Muscle layer of colon (tissue), 2 donors: ENCODE measurements at regions not wholly inside any gene's neighbourhood (a gene's known extent, or its start where the extent isn't known, plus 50 kb on each side); places are given as distances from the start of the nearest gene placed in this dataset.

Experiments
- H3K27ac ChIP-seq: one replicate; pipeline ENCODE4 v1.7.0; 2013; ENCODE audit warnings: low read depth, mild to moderate bottlenecking, low read length, moderate library complexity
- H3K27me3 ChIP-seq, 2 donors: one replicate each; pipeline ENCODE4 v1.7.0; 2013; ENCODE audit warnings: low read length in 2 of 2, mild to moderate bottlenecking in 2 of 2; ENCODE audit not compliant: insufficient read depth in 2 of 2, control insufficient read depth in 1 of 2
- H3K36me3 ChIP-seq: one replicate; pipeline ENCODE4 v1.7.0; 2013; ENCODE audit warnings: mild to moderate bottlenecking, low read length; ENCODE audit not compliant: insufficient read depth
- H3K4me1 ChIP-seq: one replicate; pipeline ENCODE4 v1.7.0; 2013; ENCODE audit warnings: mild to moderate bottlenecking, low read length; ENCODE audit not compliant: insufficient read depth
- H3K4me3 ChIP-seq, 2 donors: one replicate each; pipeline ENCODE4 v1.7.0; 2013; ENCODE audit warnings: low read length in 2 of 2, low read depth in 1 of 2, mild to moderate bottlenecking in 1 of 2, moderate library complexity in 1 of 2
- H3K9ac ChIP-seq: one replicate; pipeline ENCODE4 v1.7.0; 2013; ENCODE audit warnings: low read length
- H3K9me3 ChIP-seq: one replicate; pipeline ENCODE4 v1.7.0; 2013; ENCODE audit warnings: mild to moderate bottlenecking, low read length
- donor health status: abdominal sarcoma.
- donor health status: Adenocarcinoma of cecum.

DNA sequence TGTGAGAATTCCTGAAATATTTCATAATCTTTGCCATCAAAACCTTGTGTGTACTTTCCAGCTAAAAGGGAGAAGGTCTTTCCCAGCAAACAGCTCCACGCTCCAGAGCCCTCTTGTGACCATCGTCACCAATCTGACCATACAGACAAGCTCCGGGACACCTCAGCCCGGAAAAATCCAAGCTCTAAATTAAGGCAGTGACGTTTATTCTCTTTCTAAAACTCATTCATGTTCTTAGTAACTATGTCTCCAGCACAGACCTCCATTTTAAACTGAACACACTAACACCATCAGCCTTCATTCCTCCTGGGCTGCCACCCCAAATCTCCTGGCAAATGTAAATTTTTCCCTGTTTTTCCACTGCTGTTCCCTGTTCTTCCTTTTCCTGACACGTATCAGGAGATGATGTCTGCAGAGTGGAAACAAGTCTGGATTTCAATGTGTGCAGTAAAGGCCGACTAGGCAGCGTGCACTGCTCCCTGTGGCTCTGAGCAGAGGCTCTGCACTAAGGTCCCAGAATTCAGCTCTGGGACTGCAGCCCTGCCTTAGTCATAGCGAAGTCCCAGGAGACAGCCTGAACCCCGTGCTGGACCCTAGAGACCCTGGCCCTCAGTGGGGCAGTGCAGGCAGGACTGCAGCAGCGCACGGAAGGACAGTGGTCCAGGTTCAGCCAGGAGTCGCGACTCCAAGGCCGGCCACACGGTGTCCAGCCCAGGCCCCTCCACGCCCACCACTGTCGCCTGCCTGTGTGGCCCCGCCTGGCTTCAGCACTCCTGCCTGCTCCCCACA lies 452.5 kb upstream of the SALL3 start:
- H3K9ac ChIP-seq: no peak overlapping the region
- no peak overlapping the region for H3K4me3 ChIP-seq
- H3K27me3 ChIP-seq: no peaks in the 10 kb centered on the region
- H3K4me1 ChIP-seq: no peaks in the 10 kb centered on the region
- H3K27ac ChIP-seq: no peak overlapping the region
- no peaks in the 10 kb centered on the region for H3K9me3 ChIP-seq
- H3K36me3 ChIP-seq: no peaks in the 10 kb centered on the region

DNA sequence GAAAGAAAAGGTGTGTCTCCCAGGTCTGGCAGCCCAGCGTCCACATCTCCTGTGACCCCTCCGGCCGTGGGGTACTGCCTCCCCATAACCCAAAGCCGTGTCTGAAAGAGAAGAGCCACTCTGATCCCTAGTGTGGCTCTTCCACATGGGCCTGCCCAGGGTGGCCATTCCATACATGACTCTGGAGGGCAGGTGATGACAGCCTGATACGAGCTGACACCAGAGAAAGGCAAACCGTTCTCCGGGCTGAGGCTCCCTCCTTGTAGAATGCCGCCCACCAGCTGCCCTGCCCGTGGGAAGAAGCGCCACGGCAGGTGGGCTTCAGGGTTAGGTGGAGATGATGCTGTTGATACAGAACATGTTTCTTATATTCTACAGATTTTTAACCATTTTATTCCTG lies 451.6 kb upstream of the SALL3 start:
- H3K9ac ChIP-seq: no peak overlapping the region
- H3K27ac ChIP-seq: no peak overlapping the region
- H3K27me3 ChIP-seq: no peaks in the 10 kb centered on the region
- H3K4me3 ChIP-seq: no peak overlapping the region
- H3K9me3 ChIP-seq: no peaks in the 10 kb centered on the region
- no peaks in the 10 kb centered on the region for H3K4me1 ChIP-seq
- no peaks in the 10 kb centered on the region for H3K36me3 ChIP-seq

DNA sequence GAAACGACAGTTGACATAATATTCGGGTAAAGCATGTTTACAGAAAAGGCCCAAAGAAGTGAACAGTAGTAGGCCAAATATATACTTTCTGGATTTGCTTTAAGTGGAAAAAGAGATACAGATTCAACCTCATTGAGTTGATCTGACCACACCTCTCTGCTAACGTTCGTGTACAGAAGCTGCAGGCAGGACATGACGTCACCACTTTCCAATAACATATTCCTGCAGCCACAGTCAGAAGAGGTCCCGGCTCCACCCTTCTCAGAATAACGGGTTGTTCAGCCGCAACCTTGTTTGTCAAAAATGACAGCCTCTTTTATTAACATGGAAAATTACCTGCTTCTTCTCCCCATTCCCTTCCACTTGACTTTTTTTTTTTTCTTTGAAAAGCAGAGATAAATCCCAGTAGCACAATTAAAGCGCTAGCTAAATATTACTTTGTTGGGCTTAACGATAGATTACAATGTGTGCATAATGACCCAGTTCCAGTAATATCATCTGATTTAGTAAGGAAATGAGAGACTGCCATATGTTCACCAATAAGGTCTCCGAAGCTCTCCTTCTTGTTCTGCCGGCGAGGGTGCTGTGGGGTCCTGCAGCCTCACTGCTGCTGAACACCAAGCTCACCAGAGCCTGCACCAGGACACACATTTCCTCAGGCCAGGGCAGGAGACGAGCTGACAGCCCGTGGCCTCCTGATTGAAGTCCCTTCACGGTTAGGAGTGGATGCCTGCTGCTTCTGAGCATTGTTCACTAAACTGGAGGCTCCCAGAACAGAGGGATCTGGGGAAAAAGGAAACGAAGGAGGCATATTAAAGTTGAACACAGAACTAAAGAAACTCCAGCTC lies 451.0 kb upstream of the SALL3 start:
- Histone ChIP-seq H3K36me3 (no peaks in the 10 kb centered on the region), H3K4me1 (no peaks in the 10 kb centered on the region), H3K4me3 (no peak overlapping the region)

DNA sequence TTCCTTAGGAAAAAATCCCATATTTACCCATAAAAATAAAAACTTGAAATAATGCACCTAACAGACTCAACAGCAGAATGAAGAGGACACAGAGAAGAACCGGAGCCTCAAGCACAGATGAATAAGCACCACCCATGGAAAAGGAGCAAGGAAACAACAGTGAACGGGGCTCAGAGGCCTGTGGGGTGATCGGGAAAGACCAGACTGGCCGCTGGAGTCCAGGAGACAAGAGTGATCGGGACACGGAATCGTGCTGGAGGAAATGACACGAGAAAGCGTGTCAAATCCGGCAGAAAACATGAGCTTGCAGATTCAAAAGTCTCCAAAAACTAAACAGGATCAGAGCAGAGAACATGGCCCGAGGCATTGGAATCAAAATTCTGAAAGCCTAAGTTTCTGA lies 448.0 kb upstream of the SALL3 start:
- Histone ChIP-seq H3K9ac (no peak overlapping the region), H3K27me3 (no peaks in the 10 kb centered on the region), H3K4me1 (no peaks in the 10 kb centered on the region), H3K4me3 (no peak overlapping the region), H3K36me3 (no peaks in the 10 kb centered on the region), H3K27ac (no peak overlapping the region), H3K9me3 (no peaks in the 10 kb centered on the region)

More for the DNA sequence above, 451.0 kb upstream of the SALL3 start:
- Histone ChIP-seq H3K9ac (no peak overlapping the region), H3K27ac (no peak overlapping the region), H3K27me3 (no peaks in the 10 kb centered on the region), H3K9me3 (no peaks in the 10 kb centered on the region)

DNA sequence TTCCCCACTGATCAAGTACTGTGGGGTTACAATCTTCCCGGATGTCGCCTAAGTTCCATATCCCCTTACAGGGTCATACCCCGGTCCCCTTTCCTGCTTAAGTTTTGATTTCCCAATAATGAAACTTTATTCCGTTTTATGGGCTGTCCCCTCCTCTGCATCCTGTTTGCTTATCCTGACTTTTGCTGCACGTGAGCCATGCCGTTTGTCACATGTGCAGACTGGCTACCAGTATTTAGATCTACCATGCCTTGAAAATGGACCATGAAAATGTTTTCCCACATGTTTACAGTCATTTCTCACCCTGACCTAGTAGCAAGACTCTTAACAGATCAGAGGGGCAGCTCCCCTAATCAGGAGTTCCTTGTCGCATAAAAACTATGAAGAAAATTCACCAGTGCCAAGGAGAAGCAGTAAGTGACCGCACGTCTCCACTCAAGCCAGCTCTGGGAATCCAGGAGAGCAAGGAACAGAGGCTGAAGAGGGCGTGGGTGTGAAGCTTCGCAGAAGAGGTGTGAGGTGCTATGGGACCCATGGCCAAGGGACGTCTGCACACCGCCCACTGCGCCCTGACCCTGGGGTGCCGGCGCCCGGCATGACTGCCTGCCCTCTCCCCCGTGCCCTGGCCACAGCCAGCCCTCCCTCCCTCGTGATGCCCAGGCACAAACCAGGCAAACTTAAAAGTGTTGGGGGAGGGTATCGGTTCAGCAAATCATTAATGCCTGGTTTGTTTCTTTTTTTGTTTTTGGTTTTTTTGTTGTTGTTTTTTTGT lies 440.8 kb upstream of the SALL3 start:
- Histone ChIP-seq H3K9ac (no peak overlapping the region), H3K4me1 (peaks cover 8% of the 10 kb centered on the region), H3K9me3 (no peaks in the 10 kb centered on the region), H3K27me3 (no peaks in the 10 kb centered on the region), H3K36me3 (no peaks in the 10 kb centered on the region), H3K4me3 (no peak overlapping the region), H3K27ac (no peak overlapping the region)

DNA sequence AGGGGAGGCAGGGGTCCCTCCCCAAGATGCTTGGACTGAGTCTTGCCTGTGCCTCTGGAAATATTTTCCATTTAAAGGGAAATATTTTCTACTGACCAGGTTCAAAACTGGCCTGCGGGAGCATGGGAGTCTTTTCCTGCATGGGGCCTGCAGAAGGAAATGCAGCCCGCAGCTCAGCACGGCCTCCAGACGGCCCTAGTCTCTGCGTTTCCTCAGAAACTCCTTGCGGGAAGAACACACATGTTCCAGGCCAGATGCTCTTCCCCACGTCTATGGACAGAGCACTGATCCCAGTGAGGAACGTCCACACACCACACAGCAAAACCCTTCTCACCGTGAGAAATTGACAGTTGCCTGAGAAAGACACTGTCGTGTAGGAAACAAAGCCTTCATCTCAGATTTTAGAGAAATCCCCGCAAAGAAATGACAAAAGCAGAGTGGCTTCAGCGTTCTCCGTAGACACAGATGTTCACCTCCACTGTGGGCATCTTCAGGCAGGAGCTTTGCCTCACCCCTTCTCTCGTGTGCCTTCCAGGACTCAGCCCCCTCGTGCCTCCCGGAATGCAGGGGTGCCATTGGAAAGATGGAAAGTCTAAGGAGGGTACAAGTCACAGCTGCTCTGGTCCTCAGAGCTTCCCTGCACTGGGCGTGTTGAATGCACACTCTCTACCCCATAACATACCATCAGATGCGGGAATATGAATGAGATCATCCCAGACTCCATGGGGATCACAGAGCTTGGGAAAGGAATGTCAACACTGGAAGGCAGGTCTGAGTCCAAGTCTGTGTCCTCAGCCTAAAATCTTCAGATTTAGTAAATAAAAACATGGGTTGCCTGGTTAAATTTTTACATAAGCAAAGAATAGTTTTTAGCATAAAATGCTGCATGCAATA lies 438.7 kb upstream of the SALL3 start:
- H3K9ac ChIP-seq: no peak overlapping the region
- no peaks in the 10 kb centered on the region for H3K36me3 ChIP-seq
- no peaks in the 10 kb centered on the region for H3K9me3 ChIP-seq
- peaks cover 8% of the 10 kb centered on the region for H3K4me1 ChIP-seq
- H3K4me3 ChIP-seq: no peak overlapping the region
- no peak overlapping the region for H3K27ac ChIP-seq
- H3K27me3 ChIP-seq: no peaks in the 10 kb centered on the region

DNA sequence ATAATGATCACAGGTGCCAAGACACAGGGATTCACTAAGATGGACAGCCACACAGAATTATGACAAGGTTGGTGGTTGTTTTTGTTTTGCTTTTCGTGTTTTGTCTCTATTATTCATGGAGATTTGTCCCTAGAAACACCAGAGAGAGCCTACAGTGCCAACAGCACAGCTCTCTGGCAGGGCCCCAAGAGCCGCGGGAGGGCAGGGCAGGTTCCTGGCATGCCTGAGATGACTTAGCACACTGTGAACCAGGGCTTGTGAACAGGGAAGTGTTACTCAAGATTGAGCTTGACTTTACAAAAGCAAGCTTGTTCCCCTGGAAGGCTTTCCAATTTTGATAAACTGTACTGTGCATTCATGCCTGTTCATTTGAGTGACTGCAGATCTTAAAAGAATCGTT lies 437.4 kb upstream of the SALL3 start:
- Histone ChIP-seq H3K4me1 (peaks cover 8% of the 10 kb centered on the region), H3K36me3 (no peaks in the 10 kb centered on the region), H3K4me3 (no peak overlapping the region), H3K9me3 (no peaks in the 10 kb centered on the region), H3K9ac (no peak overlapping the region), H3K27me3 (no peaks in the 10 kb centered on the region), H3K27ac (no peak overlapping the region)

DNA sequence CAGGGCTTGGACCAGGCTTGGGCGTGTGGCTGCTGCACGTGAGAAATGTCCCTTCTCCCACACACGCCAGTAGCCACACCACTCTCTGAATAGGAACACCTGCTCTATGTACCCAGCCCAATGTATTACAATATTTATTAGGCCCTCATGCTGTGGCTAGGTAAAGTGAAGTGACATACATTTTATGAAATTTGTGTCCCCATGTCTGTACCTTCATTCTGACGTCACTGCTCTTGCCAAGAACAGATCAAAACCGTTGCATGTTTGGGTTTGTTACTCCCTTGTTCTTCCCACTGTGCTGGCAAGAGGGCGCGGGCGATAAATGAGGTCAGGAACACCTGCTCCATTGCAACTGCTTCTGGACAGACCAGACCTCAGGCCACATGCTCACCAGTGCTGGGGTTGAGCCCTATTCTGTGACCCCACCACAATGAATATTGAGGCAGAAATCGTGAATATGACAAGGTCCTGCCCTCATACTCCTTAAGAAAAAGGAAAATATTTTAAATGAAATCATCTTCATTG lies 436.4 kb upstream of the SALL3 start:
- Histone ChIP-seq H3K36me3 (no peaks in the 10 kb centered on the region), H3K9ac (no peak overlapping the region), H3K4me3 (no peak overlapping the region), H3K27ac (no peak overlapping the region), H3K9me3 (no peaks in the 10 kb centered on the region), H3K4me1 (peaks cover 8% of the 10 kb centered on the region), H3K27me3 (no peaks in the 10 kb centered on the region)

DNA sequence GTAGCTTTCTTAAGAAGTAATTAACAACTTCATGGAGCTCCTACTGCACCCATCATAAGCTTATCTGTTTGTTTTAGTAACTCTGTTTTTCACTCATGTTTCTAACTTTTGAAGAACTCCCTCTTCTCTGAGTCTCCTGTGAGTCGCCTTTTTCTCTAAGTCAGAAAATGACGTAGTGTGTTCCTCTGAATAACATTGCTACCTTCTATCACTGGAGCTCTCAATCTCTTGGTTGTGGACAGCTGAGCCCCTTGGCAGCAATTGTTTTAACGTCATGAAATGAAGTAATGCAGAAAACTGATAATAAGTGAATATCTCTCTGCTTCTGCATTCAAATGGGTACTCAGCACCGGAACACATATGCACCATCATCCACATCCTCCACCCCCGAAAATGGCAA lies 433.3 kb upstream of the SALL3 start:
- H3K27ac ChIP-seq: no peak overlapping the region
- no peak overlapping the region for H3K4me3 ChIP-seq
- no peaks in the 10 kb centered on the region for H3K9me3 ChIP-seq

DNA sequence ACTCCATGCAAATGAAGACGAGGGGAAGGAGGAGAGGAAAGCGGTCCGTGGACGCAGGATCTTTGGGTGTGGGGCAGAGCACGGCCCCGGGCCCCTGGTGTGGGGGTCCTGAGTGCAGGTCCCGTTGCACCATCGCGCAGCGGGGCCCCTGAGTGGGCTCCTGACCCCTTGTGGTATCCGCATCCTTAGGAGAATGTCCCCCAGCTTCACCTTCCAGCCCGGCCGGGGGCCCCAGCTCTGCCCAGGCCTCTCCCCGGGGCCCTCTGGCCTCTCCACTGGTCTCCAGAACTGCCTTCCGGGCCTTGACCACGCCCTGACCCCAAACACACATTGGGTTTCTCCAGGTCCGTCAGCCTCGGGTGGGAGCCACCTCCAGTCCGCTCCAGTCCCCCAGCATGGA lies 431.8 kb upstream of the SALL3 start:
- Histone ChIP-seq H3K27ac (no peak overlapping the region), H3K9me3 (no peaks in the 10 kb centered on the region), H3K27me3 (no peaks in the 10 kb centered on the region), H3K4me3 (no peak overlapping the region), H3K4me1 (no peaks in the 10 kb centered on the region), H3K36me3 (no peaks in the 10 kb centered on the region), H3K9ac (no peak overlapping the region)

More for the DNA sequence above, 433.3 kb upstream of the SALL3 start:
- Histone ChIP-seq H3K9ac (no peak overlapping the region), H3K27me3 (no peaks in the 10 kb centered on the region), H3K36me3 (no peaks in the 10 kb centered on the region), H3K4me1 (peaks cover 8% of the 10 kb centered on the region)
